Hematopoietic multipotent progenitor cell (in vitro differentiated cells): ENCODE measurements at regions not wholly inside any gene's neighbourhood (a gene's known extent, or its start where the extent isn't known, plus 50 kb on each side); places are given as distances from the start of the nearest gene placed in this dataset.
"Not testable (repeated sequence)": the region's sequence is repeated elsewhere in the genome, so short reads cannot be mapped to it uniquely, and the experiment has no call there.

Experiments used
- DNase-seq, 3 donors: peaks; one replicate each; pipeline ENCODE4 v3.0.0-alpha.2; 2011 to 2015; ENCODE audit warnings: low read depth in 2 of 3, low spot score in 2 of 3

DNA sequence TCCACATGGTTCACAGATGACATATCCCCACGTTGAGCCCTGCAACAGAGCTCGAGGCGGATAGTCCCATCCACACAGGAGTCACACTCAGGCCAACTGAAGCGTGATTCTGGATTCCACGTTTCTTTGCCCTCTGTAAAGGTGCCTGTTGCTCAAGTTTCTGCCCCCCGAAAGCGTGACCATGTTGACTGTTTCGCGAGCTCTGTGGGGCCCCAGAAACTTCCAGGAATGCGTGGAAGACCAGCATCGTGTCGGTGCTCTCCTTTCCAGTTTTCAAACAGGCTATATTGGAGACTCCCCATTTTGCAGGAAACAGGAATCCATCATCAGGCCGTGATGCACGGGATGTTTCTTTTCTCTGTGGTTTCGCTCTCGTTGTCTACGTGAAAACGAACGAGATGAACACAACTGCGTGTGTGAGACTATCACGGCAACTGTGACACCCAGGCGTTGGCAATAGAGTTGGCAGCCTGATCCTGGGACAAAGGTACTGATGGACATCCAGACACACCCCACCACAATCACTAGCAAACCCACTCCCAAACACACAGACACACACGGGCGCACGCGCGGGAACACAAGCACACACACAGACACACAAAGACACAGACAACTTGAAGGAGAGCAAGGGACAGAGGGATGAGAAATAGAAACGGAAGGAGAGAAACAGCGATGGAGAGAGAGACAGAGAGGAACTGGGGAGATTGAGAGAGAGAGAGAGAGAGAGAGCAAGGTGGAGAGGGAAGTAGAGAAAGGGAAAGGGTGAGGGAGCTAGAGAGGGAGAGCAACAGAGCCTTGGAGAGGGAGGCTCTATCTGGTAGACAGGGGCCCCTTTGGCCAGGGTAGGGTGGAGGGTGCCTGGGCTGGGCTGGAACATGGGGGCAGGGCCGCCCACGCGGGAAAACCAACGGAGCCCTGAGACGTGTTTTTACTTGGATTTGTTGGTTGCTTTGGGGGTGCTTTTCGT, 1609.3 kb downstream of the SPATA31A7 start:
- peak in 2 of 3 donors; percentile 23 to 47 for DNase-seq

DNA sequence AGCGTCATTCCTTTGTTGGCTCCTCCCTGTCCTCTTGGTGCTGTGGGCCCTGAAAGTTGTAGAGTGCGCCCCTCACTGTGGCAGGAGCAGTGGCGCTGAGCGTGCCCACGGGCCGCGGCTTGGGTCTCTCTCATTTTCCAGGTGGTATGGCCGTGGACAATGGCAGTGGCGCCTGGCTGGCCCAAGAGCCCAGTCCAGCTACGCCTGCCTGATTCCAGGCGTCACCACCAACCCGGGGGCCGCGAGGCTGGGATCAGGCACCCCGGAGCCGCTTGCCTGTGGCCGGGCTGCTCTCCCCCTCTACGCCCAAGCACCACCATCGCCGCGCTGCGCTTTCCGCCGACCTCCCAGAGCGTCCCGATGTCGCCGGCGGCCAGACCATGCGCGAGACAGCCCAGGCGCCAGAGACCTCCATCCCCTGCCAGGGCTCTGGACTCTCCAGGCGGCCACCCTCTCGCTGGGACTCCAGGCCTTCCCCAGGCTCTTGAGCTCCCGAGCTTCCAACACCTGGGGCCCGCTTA, 1610.1 kb downstream of the SPATA31A7 start:
- peak in 2 of 3 donors; percentile 40 to 44 for DNase-seq

DNA sequence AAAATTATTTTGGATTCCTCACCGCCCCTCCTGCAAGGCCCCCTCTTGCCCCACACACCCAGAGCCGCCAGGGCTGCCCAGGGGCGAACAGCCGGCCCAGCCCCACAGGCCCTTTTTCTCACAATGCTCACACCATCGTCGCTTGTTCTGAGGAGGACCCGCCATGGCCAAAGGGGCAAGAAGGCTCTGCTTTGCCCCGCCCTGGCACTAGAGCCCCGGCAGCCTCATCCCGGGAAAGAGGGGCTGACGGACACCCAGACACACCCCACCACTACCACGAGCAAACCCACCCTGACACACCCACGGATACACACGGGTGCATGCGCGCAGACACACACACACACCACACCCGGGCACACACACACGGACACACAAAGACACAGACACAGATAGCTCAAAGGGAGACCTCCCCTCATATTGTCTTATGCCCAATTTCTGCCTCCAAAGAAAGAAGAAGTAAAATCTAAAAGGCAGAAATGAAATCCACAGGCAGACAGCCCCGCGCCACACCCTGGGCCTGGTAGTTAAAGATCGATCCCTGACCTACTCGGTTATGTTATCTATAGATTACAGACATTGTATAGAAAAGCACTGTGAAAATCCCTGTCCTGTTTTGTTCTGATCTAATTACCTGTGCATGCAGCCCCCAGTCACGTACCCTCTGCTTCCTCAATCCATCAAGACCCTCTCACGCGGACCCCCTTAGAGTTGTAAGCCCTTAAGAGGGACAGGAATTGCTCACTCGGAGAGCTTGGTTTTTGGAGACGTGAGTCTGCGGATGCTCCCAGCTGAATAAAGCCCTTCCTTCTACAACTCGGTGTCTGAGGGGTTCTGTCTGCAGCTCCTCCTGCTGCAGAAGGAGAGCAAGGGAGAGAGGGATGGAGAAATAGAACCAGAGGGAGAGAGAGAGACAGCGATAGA, 1610.9 kb downstream of the SPATA31A7 start:
- peak in 2 of 3 donors; percentile 26 to 48 for DNase-seq

DNA sequence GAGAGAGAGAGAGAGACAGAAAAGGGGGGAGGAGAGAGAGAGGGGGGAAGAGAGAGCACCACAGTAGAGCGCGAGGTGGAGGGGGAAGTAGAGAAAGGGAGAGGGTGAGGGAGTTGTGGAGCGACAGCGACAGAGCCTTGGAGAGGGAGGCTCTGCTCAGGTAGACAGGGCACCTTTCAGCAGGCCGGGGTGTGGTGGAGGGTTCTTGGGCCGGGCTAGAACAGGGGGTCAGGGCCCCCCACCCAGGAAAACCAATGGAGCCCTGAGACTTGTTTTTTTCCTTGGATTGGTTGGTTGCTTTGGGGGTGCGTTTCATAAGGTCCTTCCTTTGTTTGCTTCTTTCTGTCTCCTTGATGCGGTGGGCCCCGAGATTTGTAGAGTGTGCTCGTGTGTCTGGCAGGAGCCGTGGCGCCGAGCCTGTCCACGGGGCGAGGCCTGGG, 1611.6 kb downstream of the SPATA31A7 start:
- peak in 2 of 3 donors; percentile 39 to 48 for DNase-seq

DNA sequence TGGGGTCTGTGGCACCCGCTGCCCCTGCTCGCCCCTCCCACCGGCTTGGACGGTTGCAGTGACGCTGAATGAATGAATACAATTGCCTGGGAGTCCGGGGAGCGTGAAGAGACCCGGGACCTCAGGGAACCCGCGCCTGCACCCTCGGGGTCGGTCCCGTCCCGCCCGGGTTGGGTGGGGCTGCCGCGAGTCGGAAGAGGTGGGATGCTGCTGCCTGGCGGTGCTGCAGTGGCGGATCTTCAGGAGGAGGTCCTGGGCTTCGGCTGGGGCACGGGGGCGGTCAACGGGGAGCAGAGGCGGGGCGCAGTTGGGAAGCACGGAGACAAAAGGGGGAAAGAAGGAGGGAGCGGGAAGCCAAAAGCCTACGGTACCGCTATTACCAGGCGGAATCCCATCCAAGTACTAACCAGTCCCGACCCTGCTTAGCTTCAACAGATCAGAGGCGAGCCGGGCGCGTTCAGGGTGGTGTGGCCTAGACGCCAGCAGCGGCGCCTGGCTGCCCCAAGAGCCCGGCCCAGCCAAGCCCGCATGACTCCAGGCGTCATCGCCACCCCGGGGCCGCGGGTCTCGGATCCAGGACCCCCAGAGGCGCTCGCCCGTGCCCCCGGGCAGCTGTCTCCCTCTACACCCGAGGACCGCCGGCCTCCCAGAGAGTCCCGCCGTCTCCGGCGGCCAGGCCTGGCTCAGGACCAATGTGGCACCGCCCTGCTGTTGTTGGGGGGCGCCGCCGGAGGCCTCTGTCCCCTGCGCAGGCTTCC, 1612.3 kb downstream of the SPATA31A7 start:
- peak in 2 of 3 donors; percentile 90 to 92 for DNase-seq

DNA sequence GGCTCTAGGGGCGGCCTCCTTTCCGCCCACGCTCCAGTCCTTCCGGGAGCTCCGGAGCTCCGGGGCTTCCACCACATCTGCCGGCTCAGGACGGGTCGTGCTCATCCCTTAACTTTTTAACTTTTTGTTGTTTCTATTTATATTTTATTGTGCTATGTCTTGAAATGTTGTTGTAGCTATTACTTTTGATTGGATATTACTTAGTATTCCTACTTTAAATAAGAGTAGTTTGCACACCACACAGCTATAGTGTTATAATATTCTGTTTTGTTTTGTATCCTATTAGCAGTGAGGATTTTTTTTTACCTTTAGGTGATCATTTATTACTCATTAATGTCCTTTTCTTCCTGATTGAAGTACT, 1612.9 kb downstream of the SPATA31A7 start:
- DNase-seq: not testable (repeated sequence)

DNA sequence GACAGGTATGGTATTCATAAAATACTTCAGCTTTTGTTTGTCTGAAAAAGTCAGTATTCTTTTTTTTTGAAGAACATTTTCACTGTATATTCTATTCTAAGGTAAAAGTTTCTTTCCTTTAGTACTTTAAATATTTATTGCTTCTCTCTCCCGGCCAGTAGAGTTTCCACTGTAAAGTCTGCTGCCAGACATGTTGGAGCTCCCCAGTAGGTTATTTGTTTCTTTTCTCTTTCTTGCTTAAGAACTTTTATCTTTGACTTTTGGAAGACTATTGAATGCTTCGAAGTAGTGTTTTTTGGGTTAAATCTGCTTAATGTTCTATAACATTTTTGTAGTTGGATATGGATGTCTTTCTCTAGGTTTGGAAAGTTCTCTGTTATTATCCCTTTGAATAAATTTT, 1613.3 kb downstream of the SPATA31A7 start:
- peak in 1 of 3 donors; percentile 10 for DNase-seq

DNA sequence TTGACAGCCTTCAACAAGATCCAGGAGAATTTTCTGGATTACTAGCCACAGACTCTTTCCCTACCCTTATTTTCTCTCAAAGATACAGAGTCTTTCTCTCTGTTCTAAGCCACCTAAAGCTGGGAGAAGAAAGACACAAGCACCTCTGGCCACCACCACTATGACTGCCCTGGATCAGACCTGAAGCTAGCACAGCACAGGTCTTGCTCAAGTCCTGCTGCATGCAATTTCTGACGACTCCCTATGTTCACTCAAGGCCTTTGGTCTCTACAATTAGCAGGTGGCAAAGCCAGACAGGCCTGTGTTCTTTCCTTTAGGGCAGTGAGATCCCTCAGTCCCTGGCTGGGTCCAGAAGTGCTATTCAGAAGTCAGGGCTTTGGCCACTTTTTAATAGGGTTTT, 1614.5 kb downstream of the SPATA31A7 start:
- DNase-seq: not testable (repeated sequence)

DNA sequence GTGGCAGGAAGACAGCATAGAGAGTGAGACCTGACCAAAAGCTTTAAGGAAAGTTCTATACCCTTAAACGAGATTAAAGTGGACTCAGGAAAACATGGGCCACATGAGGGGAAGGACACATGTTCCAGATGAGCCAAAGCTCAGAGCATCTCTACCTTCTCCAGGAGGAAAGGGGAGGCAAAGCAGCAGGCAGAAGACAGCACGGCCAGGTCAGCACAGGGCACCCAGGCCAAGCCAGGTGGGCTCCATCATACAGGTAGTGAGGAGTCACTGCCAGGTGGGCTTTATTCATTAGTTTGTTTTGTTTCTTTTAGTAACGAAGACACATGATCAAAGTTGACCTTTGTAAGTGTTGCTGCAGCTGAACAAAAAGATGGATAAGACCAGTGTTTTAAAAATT, 1617.6 kb downstream of the SPATA31A7 start:
- not testable (repeated sequence) for DNase-seq

DNA sequence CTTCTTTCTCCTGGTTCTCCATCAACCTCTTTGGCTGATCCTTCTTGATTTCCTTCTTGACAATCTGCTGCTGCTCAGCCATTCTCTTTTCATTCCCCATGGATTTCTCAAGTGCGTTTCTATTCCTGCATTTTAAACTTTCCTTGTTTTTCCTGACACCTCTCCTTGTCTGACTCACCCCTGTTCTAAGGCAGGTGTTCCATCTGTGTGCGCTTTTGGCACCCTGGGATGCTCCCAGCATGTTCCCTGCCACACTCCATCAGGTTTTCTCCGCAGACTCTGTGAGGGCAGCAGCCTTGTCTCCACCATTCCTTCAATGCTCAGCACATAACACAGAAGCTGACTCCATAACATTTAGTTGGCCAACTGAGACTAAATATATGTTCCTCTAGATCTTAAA, 1618.2 kb downstream of the SPATA31A7 start:
- DNase-seq: not testable (repeated sequence)

DNA sequence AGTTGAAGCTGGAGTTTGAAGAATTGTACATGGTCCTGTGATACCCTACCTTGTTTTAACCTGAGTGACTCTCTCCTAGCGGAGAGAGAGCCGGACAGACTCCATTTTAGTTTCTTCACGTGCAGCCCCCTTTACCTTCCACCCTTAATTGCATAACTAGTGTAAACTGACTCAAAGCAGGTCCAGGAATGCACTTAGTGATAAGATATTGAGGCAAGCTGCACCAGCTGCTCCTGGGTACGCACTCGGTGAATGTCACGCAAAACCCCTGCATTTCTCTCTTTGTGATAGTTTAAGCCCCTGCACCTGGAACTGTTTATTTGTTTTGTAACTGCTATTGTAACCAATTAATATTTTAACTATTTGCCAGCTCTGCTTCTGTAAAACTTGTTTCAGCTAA, 1620.5 kb downstream of the SPATA31A7 start:
- DNase-seq: not testable (repeated sequence)

DNA sequence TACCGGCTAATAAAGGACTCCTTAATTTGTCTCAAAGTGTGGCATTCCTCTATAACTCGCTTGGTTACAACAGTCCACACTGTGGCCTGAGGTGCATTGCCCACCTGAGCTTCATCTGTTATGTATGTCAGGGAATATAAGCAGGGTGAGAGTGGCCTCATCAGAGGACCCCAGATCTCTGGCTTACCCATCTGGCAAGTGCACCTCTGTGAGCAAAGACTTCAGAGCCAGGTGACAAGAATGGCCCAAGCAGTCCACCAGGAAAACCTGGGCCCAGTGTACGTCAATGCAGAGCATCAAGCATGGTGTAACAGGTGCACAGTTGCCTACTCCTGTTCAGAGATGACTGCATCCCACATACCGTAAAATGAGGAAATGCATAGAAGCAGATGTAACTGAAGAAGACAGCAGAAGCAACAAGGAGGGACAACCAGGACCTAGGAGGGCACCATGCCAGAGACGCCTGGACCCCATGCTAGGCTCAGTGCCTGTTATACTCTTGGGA, 1621.0 kb downstream of the SPATA31A7 start:
- DNase-seq: not testable (repeated sequence)

DNA sequence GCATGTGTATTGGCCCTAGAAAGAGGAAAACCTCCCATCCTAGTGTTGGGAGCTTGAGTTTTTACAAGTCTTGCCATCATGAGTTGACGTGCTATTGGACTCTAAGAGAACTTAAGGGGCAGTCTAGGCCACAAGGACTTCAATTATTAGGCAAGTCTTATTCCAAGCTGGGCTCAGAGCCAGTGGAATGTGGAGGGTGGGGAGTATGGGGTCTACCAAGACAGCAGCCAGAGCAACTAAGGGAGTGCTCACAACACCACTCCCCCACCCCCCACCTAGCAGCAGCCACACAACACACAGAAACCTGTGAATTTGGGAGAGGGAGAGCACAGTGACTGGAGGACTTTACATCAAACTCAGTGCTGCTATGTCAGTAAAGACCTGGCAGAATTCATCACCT, 1625.6 kb downstream of the SPATA31A7 start:
- DNase-seq: not testable (repeated sequence)

DNA sequence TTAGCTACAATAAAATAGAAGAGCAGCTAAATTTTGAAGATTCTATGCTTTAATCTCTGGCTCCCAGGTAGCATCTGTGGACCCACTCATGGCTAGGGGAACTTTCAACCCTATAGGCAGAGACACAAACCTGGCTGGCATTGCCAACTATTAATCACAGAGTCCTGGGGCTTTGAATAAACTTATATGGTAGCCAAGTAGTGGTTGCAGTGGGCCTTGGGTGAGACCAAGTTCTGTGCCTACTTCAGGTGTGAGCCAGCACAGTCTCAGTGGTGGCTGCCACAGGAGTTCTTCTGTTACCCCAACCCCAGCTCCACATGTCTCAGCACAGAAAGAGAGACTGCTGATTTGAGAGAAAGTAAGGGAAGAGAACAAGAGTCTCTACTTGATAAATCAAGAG, 1626.5 kb downstream of the SPATA31A7 start:
- DNase-seq: not testable (repeated sequence)

DNA sequence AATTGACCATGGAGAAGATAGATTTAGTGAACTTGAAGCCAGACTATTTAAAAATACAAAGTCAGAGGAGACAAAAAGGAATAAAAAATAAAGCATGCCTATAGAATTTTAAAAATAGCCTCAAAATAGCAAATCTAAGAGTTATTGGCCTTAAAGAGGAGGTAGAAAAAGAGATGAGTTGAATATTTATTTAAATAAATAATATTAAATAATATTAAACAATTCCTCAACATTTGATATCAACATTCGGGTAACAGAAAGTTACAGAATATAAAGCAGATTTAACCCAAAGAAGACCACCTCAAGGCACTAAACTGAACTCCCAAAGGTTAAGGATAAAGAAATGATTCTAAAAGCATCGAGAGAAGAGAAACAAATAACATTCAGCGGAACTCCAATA, 1627.4 kb downstream of the SPATA31A7 start:
- not testable (repeated sequence) for DNase-seq

DNA sequence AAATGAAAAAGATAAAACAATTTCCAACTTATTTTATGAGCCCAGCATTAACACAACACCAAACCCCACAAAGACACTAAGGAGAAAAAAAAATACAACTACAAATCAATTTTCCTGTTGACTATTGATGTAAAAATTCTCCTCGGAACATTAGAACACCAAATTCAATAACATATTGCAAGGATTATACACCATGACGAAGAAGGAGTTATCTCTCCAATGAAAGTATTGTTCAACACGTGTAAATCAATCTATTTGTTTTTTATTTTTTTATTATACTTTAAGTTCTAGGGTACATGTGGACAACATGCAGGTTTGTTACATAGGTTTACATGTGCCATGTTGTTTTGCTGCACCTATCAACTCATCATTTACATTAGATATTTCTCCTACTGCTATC, 1632.3 kb downstream of the SPATA31A7 start:
- DNase-seq: not testable (repeated sequence)

DNA sequence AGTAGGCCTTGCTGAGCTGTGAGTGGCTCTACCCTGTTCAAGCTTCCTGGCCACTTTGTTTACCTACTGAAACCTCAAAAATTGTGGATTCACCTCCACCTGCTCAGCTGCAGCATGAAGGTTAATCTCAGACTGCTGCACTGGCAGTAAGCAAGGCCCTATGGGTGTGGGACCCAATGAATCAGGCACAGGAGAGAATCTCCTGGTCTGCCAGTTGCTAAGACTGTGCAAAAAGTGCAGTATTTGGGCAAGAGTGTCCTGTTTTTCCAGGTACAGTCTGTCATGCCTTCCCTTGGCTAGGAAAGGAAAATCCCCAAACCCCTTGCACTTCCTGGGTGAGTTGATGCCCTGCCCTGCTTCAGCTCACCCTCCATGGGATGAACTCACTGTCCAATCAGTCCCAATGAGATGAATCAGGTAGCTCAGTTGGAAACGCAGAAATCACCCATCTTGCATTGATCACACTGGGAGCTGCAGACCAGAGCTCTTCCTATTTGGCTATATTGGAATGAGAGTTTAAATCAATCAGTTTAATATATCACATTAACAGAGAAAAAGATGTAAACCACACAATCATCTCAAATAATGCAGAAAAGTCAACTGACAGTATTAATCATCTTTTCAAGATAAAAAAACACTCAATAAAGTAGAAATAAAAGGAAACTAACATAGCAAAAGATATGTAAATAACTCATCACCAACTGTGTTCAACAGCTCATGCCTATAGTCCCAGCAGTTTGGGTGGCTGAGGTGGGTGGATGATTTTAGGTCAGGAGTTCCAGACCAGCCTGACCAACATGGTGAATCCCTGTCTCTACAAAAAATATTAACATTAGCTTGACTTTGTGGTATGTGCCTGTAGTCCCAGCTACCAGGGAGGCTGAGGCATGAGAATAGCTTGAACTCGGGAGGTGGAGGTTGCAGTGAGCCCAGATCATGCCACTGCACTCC, 1638.4 kb downstream of the SPATA31A7 start:
- DNase-seq: not testable (repeated sequence)

DNA sequence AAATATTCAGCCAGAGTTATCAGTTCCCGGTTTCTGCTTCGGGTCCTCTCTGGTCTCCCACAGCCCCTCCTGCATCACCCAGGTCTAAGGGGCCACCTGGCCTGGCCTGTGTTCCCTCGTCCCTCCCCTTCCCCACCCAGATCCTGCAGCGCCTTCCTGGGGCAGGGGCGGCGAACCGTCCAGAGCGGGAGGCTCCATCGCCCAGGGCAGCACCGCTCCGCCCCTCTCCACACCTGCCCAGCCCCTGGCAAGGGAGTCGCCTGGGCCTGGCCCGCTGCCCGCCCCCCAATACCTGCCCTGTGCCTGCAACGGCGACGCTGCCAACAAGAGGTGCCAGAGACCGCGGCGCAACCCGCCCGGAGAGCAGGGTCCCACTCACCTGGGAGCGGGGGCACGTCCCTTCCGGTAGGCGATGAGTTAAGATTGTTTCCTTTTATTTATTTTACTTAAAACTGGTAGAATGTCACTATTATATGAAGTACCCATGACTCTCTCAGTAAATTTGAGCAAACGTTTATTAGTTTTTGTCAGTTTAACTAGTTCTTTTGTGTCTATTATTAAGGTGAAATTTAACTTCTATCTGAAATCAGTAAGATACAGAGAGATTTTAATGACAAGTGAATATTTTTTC, 1641.1 kb downstream of the SPATA31A7 start:
- not testable (repeated sequence) for DNase-seq
